ENCODE measurements at regions not wholly inside any gene's neighbourhood (a gene's known extent, or its start where the extent isn't known, plus 50 kb on each side); places are given as distances from the start of the nearest gene placed in this dataset.

DNA sequence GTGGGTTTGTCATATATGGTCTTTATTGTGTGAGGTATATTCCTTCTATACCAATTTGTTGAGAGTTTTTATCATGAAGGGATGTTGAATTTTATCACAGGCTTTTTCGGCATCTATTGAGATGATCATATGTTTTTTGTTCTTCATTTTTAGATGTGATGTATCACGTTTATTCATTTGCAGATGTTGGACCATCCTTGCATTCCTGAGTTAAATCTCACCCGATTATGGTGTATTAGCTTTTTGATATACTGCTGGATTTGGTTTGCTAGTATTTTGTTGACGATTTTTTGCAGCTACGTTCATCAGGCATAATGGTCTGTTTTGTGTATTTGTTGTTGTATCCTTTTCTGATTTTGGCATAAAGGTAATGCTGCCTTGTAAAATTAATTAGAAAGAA lies 311.0 kb downstream of the PTEN start:
- peaks cover 23 to 36% (median 32%) of the 10 kb centered on the region in 3 donors for H3K4me1 Mint-ChIP-seq
- no peak overlapping the region for H3K27ac Mint-ChIP-seq
- H3K4me3 ChIP-seq (ENCODE audit: low read length): no peak overlapping the region
- ChIA-PET POLR2A (no interaction called here), CTCF (no interaction called here)
- peaks cover 17% of the 10 kb centered on the region for H3K4me1 ChIP-seq (ENCODE audit: insufficient read depth, low read length)
- H3K27me3 Mint-ChIP-seq: no peaks in the 10 kb centered on the region
- DNase-seq: no peak
- no peaks in the 10 kb centered on the region for H3K27me3 ChIP-seq (ENCODE audit: insufficient read depth, low read length, poor library complexity, severe bottlenecking)
- no peaks in the 10 kb centered on the region for H3K9me3 ChIP-seq (ENCODE audit: low read length)
- H3K4me3 Mint-ChIP-seq: no peak overlapping the region
- no peaks in the 10 kb centered on the region for H3K36me3 ChIP-seq (ENCODE audit: insufficient read depth, low read length)
- H3K27ac ChIP-seq (ENCODE audit: low read depth, low read length): no peak overlapping the region
- peaks cover 13 to 27% (median 24%) of the 10 kb centered on the region in 5 donors for H3K9me3 Mint-ChIP-seq
- peaks cover 2 to 33% (median 3%) of the 10 kb centered on the region in 3 donors for H3K36me3 Mint-ChIP-seq

DNA sequence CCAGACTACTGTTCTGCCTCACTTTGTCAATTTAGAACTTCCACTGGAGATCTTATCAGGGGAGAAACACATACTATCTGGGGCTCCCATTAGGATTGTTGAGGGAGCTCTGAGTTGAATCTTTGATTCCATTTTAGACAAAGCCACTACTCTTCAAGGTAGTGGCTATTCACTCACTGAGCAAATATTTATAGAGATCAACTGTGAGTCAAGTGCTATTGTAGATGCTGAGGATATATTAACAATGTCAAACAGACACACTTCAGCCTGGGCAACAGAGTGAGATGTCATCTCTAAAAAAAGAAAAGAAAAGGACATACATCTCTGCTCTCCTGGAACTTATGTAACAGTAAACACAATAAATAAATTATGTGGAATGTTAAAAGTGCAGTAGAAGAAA lies 315.3 kb downstream of the PTEN start:
- H3K4me3 Mint-ChIP-seq: no peak overlapping the region
- peaks cover 2 to 10% (median 4%) of the 10 kb centered on the region in 3 donors for H3K4me1 Mint-ChIP-seq
- no peak overlapping the region for H3K27ac Mint-ChIP-seq
- ChIA-PET POLR2A (no interaction called here), CTCF (no interaction called here)
- Histone ChIP-seq H3K27ac (ENCODE audit: low read depth, low read length) (no peak overlapping the region), H3K36me3 (ENCODE audit: insufficient read depth, low read length) (no peaks in the 10 kb centered on the region), H3K4me3 (ENCODE audit: low read length) (no peak overlapping the region), H3K27me3 (ENCODE audit: insufficient read depth, low read length, poor library complexity, severe bottlenecking) (no peaks in the 10 kb centered on the region), H3K9me3 (ENCODE audit: low read length) (no peaks in the 10 kb centered on the region), H3K4me1 (ENCODE audit: insufficient read depth, low read length) (no peaks in the 10 kb centered on the region)
- H3K27me3 Mint-ChIP-seq: no peaks in the 10 kb centered on the region
- no peak for DNase-seq
- peaks cover 2 to 34% (median 3%) of the 10 kb centered on the region in 3 donors for H3K36me3 Mint-ChIP-seq
- H3K9me3 Mint-ChIP-seq: peaks cover 13 to 27% (median 24%) of the 10 kb centered on the region in 5 donors

DNA sequence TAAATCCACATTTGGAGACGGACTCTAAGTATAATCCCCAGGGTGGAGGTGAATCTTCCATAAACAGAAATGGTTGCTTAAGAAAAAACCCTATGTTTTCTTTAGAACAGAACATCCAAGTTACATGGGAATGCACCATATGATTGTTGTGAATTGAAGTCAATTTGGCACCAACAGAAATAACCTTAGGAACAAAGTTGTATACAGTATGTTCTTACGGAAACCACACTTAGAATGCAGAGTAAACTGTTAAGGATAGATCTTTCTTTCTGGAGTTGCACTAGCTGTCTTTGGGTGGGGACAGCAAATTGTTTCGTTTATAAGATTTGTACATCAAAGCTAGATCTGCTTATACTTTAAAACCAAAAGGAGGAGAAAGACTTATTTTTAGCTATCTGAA lies 316.4 kb downstream of the PTEN start:
- Histone ChIP-seq H3K4me1 (ENCODE audit: insufficient read depth, low read length) (no peaks in the 10 kb centered on the region), H3K27ac (ENCODE audit: low read depth, low read length) (no peak overlapping the region), H3K4me3 (ENCODE audit: low read length) (no peak overlapping the region), H3K27me3 (ENCODE audit: insufficient read depth, low read length, poor library complexity, severe bottlenecking) (no peaks in the 10 kb centered on the region), H3K36me3 (ENCODE audit: insufficient read depth, low read length) (no peaks in the 10 kb centered on the region), H3K9me3 (ENCODE audit: low read length) (no peaks in the 10 kb centered on the region)
- peaks cover 10 to 22% (median 19%) of the 10 kb centered on the region in 5 donors for H3K9me3 Mint-ChIP-seq
- ChIA-PET CTCF (no interaction called here), POLR2A (no interaction called here)
- no peak overlapping the region for H3K4me3 Mint-ChIP-seq
- no peak for DNase-seq
- peaks cover 2 to 10% (median 4%) of the 10 kb centered on the region in 3 donors for H3K4me1 Mint-ChIP-seq
- H3K27me3 Mint-ChIP-seq: no peaks in the 10 kb centered on the region
- no peak overlapping the region for H3K27ac Mint-ChIP-seq
- H3K36me3 Mint-ChIP-seq: peaks cover 2 to 31% (median 3%) of the 10 kb centered on the region in 3 donors

- POLR2A ChIA-PET: no interaction called here
- Histone ChIP-seq H3K27ac (ENCODE audit: low read depth, low read length) (no peak overlapping the region), H3K9me3 (ENCODE audit: low read length) (no peaks in the 10 kb centered on the region), H3K4me1 (ENCODE audit: insufficient read depth, low read length) (no peaks in the 10 kb centered on the region), H3K4me3 (ENCODE audit: low read length) (no peak overlapping the region), H3K36me3 (ENCODE audit: insufficient read depth, low read length) (no peaks in the 10 kb centered on the region), H3K27me3 (ENCODE audit: insufficient read depth, low read length, poor library complexity, severe bottlenecking) (no peaks in the 10 kb centered on the region)
- Mint-ChIP-seq H3K4me1 (peaks cover 2 to 10% (median 4%) of the 10 kb centered on the region in 3 donors), H3K9me3 (peaks cover 3 to 12% (median 7%) of the 10 kb centered on the region in 5 donors), H3K4me3 (no peak overlapping the region), H3K36me3 (peaks cover 0 to 20% (median 0%) of the 10 kb centered on the region in 3 donors), H3K27me3 (no peaks in the 10 kb centered on the region), H3K27ac (no peak overlapping the region)
- CTCF ChIA-PET: no interaction called here
- DNase-seq: no peak
Measured at GRCh38 chr10:88181902-88182600, 318.6 kb downstream of the PTEN start.

DNA sequence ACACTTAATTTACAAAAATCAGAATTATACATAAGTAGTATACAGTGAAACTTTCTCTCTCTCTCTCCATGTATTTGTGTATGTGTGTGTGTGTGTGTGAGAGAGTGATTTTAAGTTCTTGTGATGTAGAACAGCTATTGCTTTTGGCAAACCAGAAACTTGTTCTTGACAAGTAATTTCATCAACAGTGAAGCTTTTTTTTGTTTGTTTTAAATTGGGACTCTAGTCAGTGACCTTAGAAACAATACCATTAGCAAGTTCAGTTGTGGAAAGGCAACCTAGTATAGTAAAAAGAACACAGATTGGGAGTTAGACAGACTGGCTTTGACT lies 319.1 kb downstream of the PTEN start:
- Histone ChIP-seq H3K4me3 (ENCODE audit: low read length) (no peak overlapping the region), H3K27me3 (ENCODE audit: insufficient read depth, low read length, poor library complexity, severe bottlenecking) (no peaks in the 10 kb centered on the region), H3K27ac (ENCODE audit: low read depth, low read length) (no peak overlapping the region), H3K9me3 (ENCODE audit: low read length) (no peaks in the 10 kb centered on the region), H3K4me1 (ENCODE audit: insufficient read depth, low read length) (no peaks in the 10 kb centered on the region), H3K36me3 (ENCODE audit: insufficient read depth, low read length) (no peaks in the 10 kb centered on the region)
- H3K9me3 Mint-ChIP-seq: peaks cover 0 to 6% (median 4%) of the 10 kb centered on the region in 5 donors
- POLR2A ChIA-PET: no interaction called here
- H3K4me1 Mint-ChIP-seq: peaks cover 2 to 10% (median 4%) of the 10 kb centered on the region in 3 donors
- H3K36me3 Mint-ChIP-seq: peaks cover 0 to 15% (median 2%) of the 10 kb centered on the region in 3 donors
- CTCF ChIA-PET: no interaction called here
- no peak overlapping the region for H3K27ac Mint-ChIP-seq
- peaks cover 0 to 3% of the 10 kb centered on the region in 2 donors for H3K27me3 Mint-ChIP-seq
- H3K4me3 Mint-ChIP-seq: no peak overlapping the region
- no peak for DNase-seq

GRCh38 chr10:88184543-88185297 lies 321.3 kb downstream of the PTEN start:
- Histone ChIP-seq H3K27me3 (ENCODE audit: insufficient read depth, low read length, poor library complexity, severe bottlenecking) (no peaks in the 10 kb centered on the region), H3K4me3 (ENCODE audit: low read length) (no peak overlapping the region), H3K36me3 (ENCODE audit: insufficient read depth, low read length) (no peaks in the 10 kb centered on the region), H3K4me1 (ENCODE audit: insufficient read depth, low read length) (no peaks in the 10 kb centered on the region), H3K9me3 (ENCODE audit: low read length) (no peaks in the 10 kb centered on the region), H3K27ac (ENCODE audit: low read depth, low read length) (no peak overlapping the region)
- no peak overlapping the region for H3K27ac Mint-ChIP-seq
- ChIA-PET POLR2A (no interaction called here), CTCF (no interaction called here)
- peaks cover 0 to 5% (median 4%) of the 10 kb centered on the region in 3 donors for H3K36me3 Mint-ChIP-seq
- DNase-seq: no peak
- no peak overlapping the region for H3K4me3 Mint-ChIP-seq
- H3K4me1 Mint-ChIP-seq: peaks cover 0 to 10% (median 4%) of the 10 kb centered on the region in 3 donors
- no peaks in the 10 kb centered on the region for H3K9me3 Mint-ChIP-seq
- H3K27me3 Mint-ChIP-seq: peaks cover 2 to 5% of the 10 kb centered on the region in 2 donors

DNA sequence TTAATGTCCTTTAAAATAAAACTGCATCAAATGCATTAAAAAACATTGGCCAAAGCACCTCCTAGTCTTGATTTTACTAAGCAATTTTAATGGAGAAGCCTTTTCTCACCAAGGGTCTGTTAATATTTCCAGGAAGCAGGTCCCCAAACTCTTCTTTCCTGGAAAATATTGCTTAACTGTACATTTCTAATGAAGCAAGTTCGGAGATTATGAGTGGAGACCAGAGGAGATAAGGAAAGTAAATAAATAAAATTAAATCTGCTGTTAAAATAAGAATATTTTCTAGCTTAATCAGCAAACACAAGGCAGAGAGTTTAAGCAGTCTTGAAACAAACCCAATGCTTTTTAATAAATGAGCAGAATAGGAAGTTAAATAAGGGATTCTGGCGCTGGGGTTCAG lies 322.4 kb downstream of the PTEN start:
- DNase-seq: no peak
- ChIA-PET POLR2A (no interaction called here), CTCF (no interaction called here)
- Mint-ChIP-seq H3K27ac (no peak overlapping the region), H3K4me3 (no peak overlapping the region), H3K27me3 (peaks cover 4 to 5% of the 10 kb centered on the region in 2 donors), H3K4me1 (peaks cover 2 to 10% (median 4%) of the 10 kb centered on the region in 3 donors), H3K36me3 (peaks cover 0 to 6% (median 5%) of the 10 kb centered on the region in 3 donors), H3K9me3 (no peaks in the 10 kb centered on the region)
- H3K9me3 ChIP-seq (ENCODE audit: low read length): no peaks in the 10 kb centered on the region
- no peaks in the 10 kb centered on the region for H3K36me3 ChIP-seq (ENCODE audit: insufficient read depth, low read length)
- H3K4me3 ChIP-seq (ENCODE audit: low read length): no peak overlapping the region
- no peaks in the 10 kb centered on the region for H3K4me1 ChIP-seq (ENCODE audit: insufficient read depth, low read length)
- no peak overlapping the region for H3K27ac ChIP-seq (ENCODE audit: low read depth, low read length)
- no peaks in the 10 kb centered on the region for H3K27me3 ChIP-seq (ENCODE audit: insufficient read depth, low read length, poor library complexity, severe bottlenecking)

GRCh38 chr10:88186335-88186734 lies 322.9 kb downstream of the PTEN start:
- H3K36me3 Mint-ChIP-seq: peaks cover 0 to 6% (median 5%) of the 10 kb centered on the region in 3 donors
- no peaks in the 10 kb centered on the region for H3K9me3 ChIP-seq (ENCODE audit: low read length)
- no peak overlapping the region for H3K27ac ChIP-seq (ENCODE audit: low read depth, low read length)
- no peaks in the 10 kb centered on the region for H3K36me3 ChIP-seq (ENCODE audit: insufficient read depth, low read length)
- H3K4me1 ChIP-seq (ENCODE audit: insufficient read depth, low read length): no peaks in the 10 kb centered on the region
- H3K4me1 Mint-ChIP-seq: peaks cover 2 to 10% (median 4%) of the 10 kb centered on the region in 3 donors
- no peaks in the 10 kb centered on the region for H3K27me3 ChIP-seq (ENCODE audit: insufficient read depth, low read length, poor library complexity, severe bottlenecking)
- no peak overlapping the region for H3K27ac Mint-ChIP-seq
- DNase-seq: no peak
- no peaks in the 10 kb centered on the region for H3K9me3 Mint-ChIP-seq
- H3K4me3 Mint-ChIP-seq: no peak overlapping the region
- CTCF ChIA-PET: no interaction called here
- POLR2A ChIA-PET: no interaction called here
- no peak overlapping the region for H3K4me3 ChIP-seq (ENCODE audit: low read length)
- peaks cover 5% of the 10 kb centered on the region in 2 donors for H3K27me3 Mint-ChIP-seq

Measured in CD8-positive, alpha-beta memory T cell (primary cell).